OCI-LY7 (cell line): ENCODE measurements at regions not wholly inside any gene's neighbourhood (a gene's known extent, or its start where the extent isn't known, plus 50 kb on each side); places are given as distances from the start of the nearest gene placed in this dataset.

ENCODE experiments used
- EZH2phosphoT487 ChIP-seq: fragments of 200-600 bp; sonication (generic); IDR thresholded peaks from 2 replicates; pipeline ENCODE4 v1.6.1; 2018; ENCODE audit warnings: low read depth, borderline replicate concordance, mild to moderate bottlenecking, mixed run types, antibody characterized with exemption, low read length, moderate library complexity, mixed read lengths
- TF ChIP-seq, protein P1 (sequence below): fragments of 200-600 bp; sonication (generic); conservative IDR thresholded peaks from 2 replicates; pipeline ENCODE4 v1.5.1; 2014; ENCODE audit warnings: mild to moderate bottlenecking, antibody characterized with exemption, low read length, moderate library complexity, mixed read lengths

GRCh38 chr9:3662671-3663070 lies 136.9 kb upstream of the RFX3 start:
- no peak for TF ChIP-seq EZH2phosphoT487
- TF ChIP-seq, protein P1, sequence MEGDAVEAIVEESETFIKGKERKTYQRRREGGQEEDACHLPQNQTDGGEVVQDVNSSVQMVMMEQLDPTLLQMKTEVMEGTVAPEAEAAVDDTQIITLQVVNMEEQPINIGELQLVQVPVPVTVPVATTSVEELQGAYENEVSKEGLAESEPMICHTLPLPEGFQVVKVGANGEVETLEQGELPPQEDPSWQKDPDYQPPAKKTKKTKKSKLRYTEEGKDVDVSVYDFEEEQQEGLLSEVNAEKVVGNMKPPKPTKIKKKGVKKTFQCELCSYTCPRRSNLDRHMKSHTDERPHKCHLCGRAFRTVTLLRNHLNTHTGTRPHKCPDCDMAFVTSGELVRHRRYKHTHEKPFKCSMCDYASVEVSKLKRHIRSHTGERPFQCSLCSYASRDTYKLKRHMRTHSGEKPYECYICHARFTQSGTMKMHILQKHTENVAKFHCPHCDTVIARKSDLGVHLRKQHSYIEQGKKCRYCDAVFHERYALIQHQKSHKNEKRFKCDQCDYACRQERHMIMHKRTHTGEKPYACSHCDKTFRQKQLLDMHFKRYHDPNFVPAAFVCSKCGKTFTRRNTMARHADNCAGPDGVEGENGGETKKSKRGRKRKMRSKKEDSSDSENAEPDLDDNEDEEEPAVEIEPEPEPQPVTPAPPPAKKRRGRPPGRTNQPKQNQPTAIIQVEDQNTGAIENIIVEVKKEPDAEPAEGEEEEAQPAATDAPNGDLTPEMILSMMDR, result no peak
